OCI-LY1 (cell line): ENCODE measurements at regions not wholly inside any gene's neighbourhood (a gene's known extent, or its start where the extent isn't known, plus 50 kb on each side); places are given as distances from the start of the nearest gene placed in this dataset.

Source experiments
- H2AFZ ChIP-seq: fragments of 200-600 bp; sonication (generic), shearing (Covaris generic); 2 replicates; pipeline ENCODE4 v1.6.0; 2014; ENCODE audit warnings: antibody characterized with exemption, mild to moderate bottlenecking, low read length
- H3F3A ChIP-seq: fragments of 200-600 bp; sonication (generic), shearing (Covaris generic); 2 replicates; pipeline ENCODE4 v1.6.0; 2014; ENCODE audit warnings: mild to moderate bottlenecking, antibody characterized with exemption, low read length, moderate library complexity; ENCODE audit not compliant: insufficient read depth
- H3K27ac ChIP-seq: fragments of 200-600 bp; sonication (generic); 2 replicates; pipeline ENCODE4 v1.5.1; 2014; ENCODE audit warnings: low read length, mixed run types, mild to moderate bottlenecking, low read depth; ENCODE audit not compliant: poor library complexity, severe bottlenecking
- H3K27me3 ChIP-seq: fragments of 200-600 bp; sonication (generic); 2 replicates; pipeline ENCODE4 v1.6.0; 2014; ENCODE audit warnings: antibody characterized with exemption, mild to moderate bottlenecking, low read length, moderate library complexity; ENCODE audit not compliant: insufficient read depth
- H3K36me3 ChIP-seq: fragments of 200-600 bp; sonication (generic); 2 replicates; pipeline ENCODE4 v1.6.1; 2014; ENCODE audit warnings: mild to moderate bottlenecking, antibody characterized with exemption, low read length, moderate library complexity, mixed read lengths; ENCODE audit not compliant: insufficient read depth
- H3K4me1 ChIP-seq: fragments of 200-600 bp; sonication (generic); 2 replicates; pipeline ENCODE4 v1.5.1; 2014; ENCODE audit warnings: mild to moderate bottlenecking, low read length, moderate library complexity; ENCODE audit not compliant: insufficient read depth, severe bottlenecking
- H3K4me2 ChIP-seq: fragments of 200-600 bp; sonication (generic), shearing (Covaris generic); 2 replicates; pipeline ENCODE4 v1.6.1; 2014; ENCODE audit warnings: low read length
- H3K4me3 ChIP-seq: fragments of 200-600 bp; sonication (generic); 2 replicates; pipeline ENCODE4 v1.5.1; 2014; ENCODE audit warnings: low read length, low read depth, mild to moderate bottlenecking, mixed read lengths; ENCODE audit not compliant: poor library complexity, severe bottlenecking
- H3K79me2 ChIP-seq: fragments of 200-600 bp; shearing (Covaris generic); 2 replicates; pipeline ENCODE4 v1.6.1; 2016; ENCODE audit warnings: mixed run types, low read length, mixed read lengths; ENCODE audit not compliant: insufficient read depth
- H3K9ac ChIP-seq: fragments of 200-600 bp; sonication (generic), shearing (Covaris generic); 2 replicates; pipeline ENCODE4 v1.6.1; 2014; ENCODE audit warnings: mild to moderate bottlenecking, low read length, mixed read lengths
- H3K9me2 ChIP-seq: fragments of 200-600 bp; sonication (generic), shearing (Covaris generic); 2 replicates; pipeline ENCODE4 v1.6.1; 2014; ENCODE audit warnings: low read depth, mild to moderate bottlenecking, low read length, mixed read lengths
- H3K9me3 ChIP-seq: fragments of 200-600 bp; shearing (Covaris generic); 2 replicates; pipeline ENCODE4 v1.6.1; 2014; ENCODE audit warnings: low read length, mixed read lengths
- H4K20me1 ChIP-seq: fragments of 200-600 bp; sonication (generic), shearing (Covaris generic); 2 replicates; pipeline ENCODE4 v1.6.0; 2016; ENCODE audit warnings: mild to moderate bottlenecking, low read length; ENCODE audit not compliant: insufficient read depth
- EZH2 ChIP-seq: fragments of 200-600 bp; sonication (generic), shearing (Covaris generic); IDR thresholded peaks from 2 replicates; pipeline ENCODE4 v1.8.0; 2017; ENCODE audit warnings: borderline replicate concordance, mixed run types, mild to moderate bottlenecking, antibody characterized with exemption, low read length, moderate library complexity, mixed read lengths
- TF ChIP-seq, protein P1 (sequence below): fragments of 200-600 bp; sonication (generic), shearing (Covaris generic); IDR thresholded peaks from 2 replicates; pipeline ENCODE4 v1.5.1; 2017; ENCODE audit warnings: mild to moderate bottlenecking, antibody characterized with exemption, low read length, moderate library complexity, mixed read lengths

DNA sequence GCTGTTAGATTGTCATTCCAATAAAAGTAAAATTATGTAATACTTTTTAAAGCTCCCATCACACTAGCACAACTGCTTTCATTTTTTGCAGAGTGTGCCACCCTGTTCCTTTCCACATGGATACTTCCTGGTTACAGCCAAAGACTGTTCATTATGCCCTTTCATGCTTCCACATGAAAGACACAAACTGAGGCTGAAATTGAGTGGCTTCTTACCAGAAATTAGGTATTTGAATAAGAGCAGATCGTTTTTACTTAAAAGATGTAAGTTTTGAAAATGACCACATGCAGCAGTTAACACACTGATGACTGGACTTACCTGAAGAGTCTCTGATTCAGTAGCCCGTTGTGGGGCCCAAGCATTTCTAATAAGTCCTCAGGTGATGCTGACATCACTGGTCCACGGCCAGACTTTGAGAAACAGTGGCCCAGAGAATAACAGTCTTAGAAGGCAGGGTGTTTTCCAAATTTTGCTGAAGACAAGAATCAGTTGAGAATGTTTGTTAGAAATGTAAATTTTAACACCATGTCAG lies 187.6 kb upstream of the DMRT1 start:
- H3K4me3 ChIP-seq, result no peak overlapping the region
- H3K27me3 ChIP-seq, result no peaks in the 10 kb centered on the region
- H3K36me3 ChIP-seq, result no peaks in the 10 kb centered on the region
- H3K4me2 ChIP-seq, result no peak overlapping the region
- no peaks in the 10 kb centered on the region for H3F3A ChIP-seq
- no peaks in the 10 kb centered on the region for H3K79me2 ChIP-seq
- H3K9me2 ChIP-seq, result no peaks in the 10 kb centered on the region
- H3K9ac ChIP-seq, result no peak overlapping the region
- H4K20me1 ChIP-seq, result no peaks in the 10 kb centered on the region
- H3K4me1 ChIP-seq, result peaks cover 58% of the 10 kb centered on the region
- no peaks in the 10 kb centered on the region for H3K9me3 ChIP-seq
- H2AFZ ChIP-seq, result no peak overlapping the region
- no peak overlapping the region for H3K27ac ChIP-seq
- no peak for TF ChIP-seq EZH2
- TF ChIP-seq, protein P1, sequence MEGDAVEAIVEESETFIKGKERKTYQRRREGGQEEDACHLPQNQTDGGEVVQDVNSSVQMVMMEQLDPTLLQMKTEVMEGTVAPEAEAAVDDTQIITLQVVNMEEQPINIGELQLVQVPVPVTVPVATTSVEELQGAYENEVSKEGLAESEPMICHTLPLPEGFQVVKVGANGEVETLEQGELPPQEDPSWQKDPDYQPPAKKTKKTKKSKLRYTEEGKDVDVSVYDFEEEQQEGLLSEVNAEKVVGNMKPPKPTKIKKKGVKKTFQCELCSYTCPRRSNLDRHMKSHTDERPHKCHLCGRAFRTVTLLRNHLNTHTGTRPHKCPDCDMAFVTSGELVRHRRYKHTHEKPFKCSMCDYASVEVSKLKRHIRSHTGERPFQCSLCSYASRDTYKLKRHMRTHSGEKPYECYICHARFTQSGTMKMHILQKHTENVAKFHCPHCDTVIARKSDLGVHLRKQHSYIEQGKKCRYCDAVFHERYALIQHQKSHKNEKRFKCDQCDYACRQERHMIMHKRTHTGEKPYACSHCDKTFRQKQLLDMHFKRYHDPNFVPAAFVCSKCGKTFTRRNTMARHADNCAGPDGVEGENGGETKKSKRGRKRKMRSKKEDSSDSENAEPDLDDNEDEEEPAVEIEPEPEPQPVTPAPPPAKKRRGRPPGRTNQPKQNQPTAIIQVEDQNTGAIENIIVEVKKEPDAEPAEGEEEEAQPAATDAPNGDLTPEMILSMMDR, result no peak

DNA sequence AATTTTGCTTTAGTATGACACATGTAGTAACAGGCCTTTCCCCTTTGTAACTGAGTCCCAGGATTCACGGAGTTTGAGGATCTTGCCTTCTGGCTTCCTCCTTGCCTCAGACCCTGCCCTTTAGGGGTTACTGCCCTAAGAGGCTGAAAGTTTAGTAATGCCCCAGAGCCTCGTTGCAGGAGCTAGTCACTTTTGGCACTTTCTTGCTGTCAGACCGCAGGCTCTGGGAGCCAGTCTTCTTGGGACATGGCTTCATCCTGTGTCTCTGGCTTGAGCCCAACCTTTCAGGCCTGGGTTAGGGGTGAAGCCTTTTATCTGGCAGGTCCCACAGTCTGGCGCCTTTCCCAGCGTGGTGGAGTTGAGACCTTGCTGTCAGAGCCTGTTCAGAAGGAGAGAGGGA lies 185.6 kb upstream of the DMRT1 start:
- Histone ChIP-seq H3K9me3 (no peaks in the 10 kb centered on the region), H3K27ac (no peak overlapping the region), H3K4me2 (no peak overlapping the region; the same call in 1 of the 2 replicates), H3K79me2 (no peaks in the 10 kb centered on the region), H2AFZ (no peak overlapping the region), H3K36me3 (no peaks in the 10 kb centered on the region), H3F3A (no peaks in the 10 kb centered on the region), H3K4me3 (no peak overlapping the region), H3K4me1 (peaks cover 38% of the 10 kb centered on the region), H4K20me1 (no peaks in the 10 kb centered on the region), H3K9ac (no peak overlapping the region), H3K27me3 (no peaks in the 10 kb centered on the region), H3K9me2 (no peaks in the 10 kb centered on the region)
- TF ChIP-seq EZH2, result no peak
- TF ChIP-seq, protein P1, result no peak

DNA sequence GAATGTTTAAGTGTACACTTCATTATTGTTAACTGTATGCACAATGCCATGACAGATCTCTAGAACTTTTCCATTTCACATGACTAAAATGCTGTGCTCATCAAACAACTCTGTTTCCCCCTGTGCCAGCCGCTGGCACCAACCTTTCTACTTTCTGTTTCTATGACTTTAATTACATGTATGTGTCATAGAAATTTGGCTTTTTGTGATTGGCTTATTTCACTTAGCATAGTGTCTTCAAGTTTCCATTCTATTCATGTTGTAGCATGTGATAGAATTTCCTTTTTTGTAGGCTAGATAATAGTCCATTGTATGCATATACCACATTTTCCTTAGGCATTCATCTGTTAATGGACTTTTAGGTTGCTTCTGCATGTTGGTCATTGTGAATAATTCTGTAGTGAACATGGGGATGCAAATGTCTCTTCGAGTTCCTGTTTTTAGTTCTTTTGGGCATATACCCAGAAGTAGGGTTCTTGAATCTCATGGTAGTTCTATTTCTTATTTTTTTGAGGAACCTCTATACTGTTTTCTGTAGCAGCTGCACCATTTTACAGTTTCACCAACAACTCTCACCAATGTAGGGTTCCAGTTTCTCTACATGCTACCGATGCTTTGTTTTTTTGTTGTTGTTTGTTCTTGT lies 184.4 kb upstream of the DMRT1 start:
- Histone ChIP-seq H3K9me3 (no peaks in the 10 kb centered on the region), H3K27me3 (no peaks in the 10 kb centered on the region), H3K27ac (no peak overlapping the region), H3K9ac (no peak overlapping the region), H3F3A (no peaks in the 10 kb centered on the region), H3K79me2 (no peaks in the 10 kb centered on the region), H3K9me2 (no peaks in the 10 kb centered on the region), H3K4me3 (no peak overlapping the region), H4K20me1 (no peaks in the 10 kb centered on the region), H2AFZ (no peak overlapping the region), H3K4me1 (peaks cover 35% of the 10 kb centered on the region), H3K36me3 (no peaks in the 10 kb centered on the region), H3K4me2 (peak overlapping the region; percentile 18; the same call in 1 of the 2 replicates)
- TF ChIP-seq EZH2, result no peak
- TF ChIP-seq, protein P1, result no peak
